Adrenal gland (tissue), 9 donors: ENCODE measurements at regions not wholly inside any gene's neighbourhood (a gene's known extent, or its start where the extent isn't known, plus 50 kb on each side); places are given as distances from the start of the nearest gene placed in this dataset.

ENCODE experiments used
- DNase-seq, 7 donors: peaks; one replicate each; pipeline ENCODE4 v3.0.0-alpha.2; 2019 to 2020
- H3K27ac ChIP-seq, 5 donors: fragments of 200-600 bp; sonication (generic) in 4 of 5; 1 replicate in 3 of 5; 2 replicates in 2 of 5; pipeline versions ENCODE4 v1.5.1 to v1.8.0; 2016 to 2020; ENCODE audit warnings: mild to moderate bottlenecking in 1 of 5
- H3K27me3 ChIP-seq: fragments of 200-600 bp; 2 replicates; pipeline ENCODE4 v1.8.0; 2021
- H3K36me3 ChIP-seq, 2 donors: fragments of 200-600 bp; replicated peaks in 1 of 2; 1 replicate in 1 of 2; 2 replicates in 1 of 2; pipeline versions ENCODE4 v1.5.1 to v1.8.0; 2018 to 2022
- H3K4me1 ChIP-seq, 2 donors: fragments of 200-600 bp; replicated peaks in 1 of 2; 1 replicate in 1 of 2; 2 replicates in 1 of 2; pipeline versions ENCODE4 v1.5.1 to v1.8.0; 2018 to 2021
- H3K4me3 ChIP-seq, 4 donors: fragments of 200-600 bp; sonication (generic) in 3 of 4; one replicate each; pipeline ENCODE4 v1.5.1; 2016 to 2018
- H3K9me3 ChIP-seq, 3 donors: fragments of 200-600 bp; sonication (generic) in 1 of 3; replicated peaks in 1 of 3; 1 replicate in 2 of 3; 2 replicates in 1 of 3; pipeline versions ENCODE4 v1.5.1 to v1.8.0; 2016 to 2021
- CTCF ChIP-seq, 6 experiments: fragments of 450-650 bp in 4 of 6; fragments of 200-600 bp in 2 of 6; sonication (generic) in 1 of 6; IDR thresholded peaks; 1 replicate in 5 of 6; 2 replicates in 1 of 6; pipeline versions ENCODE4 v1.5.1 to v1.8.0; 2016 to 2021; ENCODE audit warnings: antibody characterized with exemption in 6 of 6, mild to moderate bottlenecking in 2 of 6, moderate library complexity in 1 of 6
- POLR2A ChIP-seq, 2 donors: fragments of 450-650 bp; IDR thresholded peaks; one replicate each; pipeline ENCODE4 v1.6.1; 2017; ENCODE audit warnings: antibody characterized with exemption in 2 of 2, mild to moderate bottlenecking in 2 of 2, moderate library complexity in 1 of 2
- WGBS, 4 donors: extraction: QIAGEN DNeasy Blood & Tissue Kit in 2 of 4; methylation state at CpG; one replicate each; pipeline versions ENCODE4 v1.1.5 to v1.1.7; 2013 to 2017; 5-methylcytosine and 5-hydroxymethylcytosine counted together
- intact Hi-C, 2 donors: fragments of 100-400 bp; cut with DNase I; formaldehyde crosslinking; loops; one replicate each; pipeline versions ENCODE4 v1.14.1 to v1.15.0; 2022 to 2023
- donor health status: healthy with polysubstance abuse.
- donor health status: Bipolar disorder and iron deficiency.
- donor health status: DM: yes; HTN: yes; CAD: no.
- donor health status: DM: no; HTN: no; CAD: no.
- donor health status: DM: no; HTN: no; CAD: no.

- TF ChIP-seq POLR2A (IDR thresholded peaks at IDR 0.05) (no peak), CTCF (IDR thresholded peaks at IDR 0.05) (no peak)
- no peaks in the 10 kb centered on the region for H3K27me3 ChIP-seq
- no peak overlapping the region for H3K27ac ChIP-seq
- no peaks in the 10 kb centered on the region for H3K4me1 ChIP-seq
- intact Hi-C loops = no loop called here
- no peaks in the 10 kb centered on the region for H3K9me3 ChIP-seq
- H3K36me3 ChIP-seq = no peaks in the 10 kb centered on the region
- H3K4me3 ChIP-seq = no peak overlapping the region
- DNase-seq = no peak
- 28 to 48% (median 36%) methylated on average over 2 of the region's 2 CpGs for WGBS, 4 donors
Observed at GRCh38 chr2:80887841-80888378, 583.4 kb upstream of the LRRTM1 start.

DNA sequence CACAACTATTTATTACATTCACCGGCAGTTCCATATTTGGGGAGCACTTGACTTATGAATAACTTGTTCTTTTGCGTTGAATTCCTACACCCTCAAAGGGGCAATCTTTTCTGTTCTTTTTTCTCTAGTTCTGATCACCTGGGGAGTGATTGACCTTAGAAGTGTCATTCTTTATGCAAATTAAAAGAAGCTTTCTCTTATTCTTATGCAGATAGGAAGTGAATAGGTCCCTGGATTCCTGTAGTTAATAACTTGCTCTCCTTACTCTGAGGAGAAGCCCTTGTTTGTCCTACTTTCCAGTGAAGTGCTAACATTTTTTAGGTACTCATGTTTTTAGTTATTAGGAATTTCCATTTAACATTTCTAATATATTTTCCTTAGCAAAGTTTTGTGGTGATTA is 569.8 kb upstream of the LRRTM1 start:
- no peaks in the 10 kb centered on the region for H3K36me3 ChIP-seq
- H3K27me3 ChIP-seq = no peaks in the 10 kb centered on the region
- intact Hi-C loops = no loop called here
- H3K4me1 ChIP-seq = no peaks in the 10 kb centered on the region
- no peak overlapping the region for H3K27ac ChIP-seq
- H3K4me3 ChIP-seq = no peak overlapping the region
- WGBS, 4 donors = 63 to 81% (median 68%) methylated on average over 2 of the region's 2 CpGs
- no peak for TF ChIP-seq POLR2A (IDR thresholded peaks at IDR 0.05)
- no peak for TF ChIP-seq CTCF (IDR thresholded peaks at IDR 0.05)
- no peaks in the 10 kb centered on the region for H3K9me3 ChIP-seq
- DNase-seq = no peak

DNA sequence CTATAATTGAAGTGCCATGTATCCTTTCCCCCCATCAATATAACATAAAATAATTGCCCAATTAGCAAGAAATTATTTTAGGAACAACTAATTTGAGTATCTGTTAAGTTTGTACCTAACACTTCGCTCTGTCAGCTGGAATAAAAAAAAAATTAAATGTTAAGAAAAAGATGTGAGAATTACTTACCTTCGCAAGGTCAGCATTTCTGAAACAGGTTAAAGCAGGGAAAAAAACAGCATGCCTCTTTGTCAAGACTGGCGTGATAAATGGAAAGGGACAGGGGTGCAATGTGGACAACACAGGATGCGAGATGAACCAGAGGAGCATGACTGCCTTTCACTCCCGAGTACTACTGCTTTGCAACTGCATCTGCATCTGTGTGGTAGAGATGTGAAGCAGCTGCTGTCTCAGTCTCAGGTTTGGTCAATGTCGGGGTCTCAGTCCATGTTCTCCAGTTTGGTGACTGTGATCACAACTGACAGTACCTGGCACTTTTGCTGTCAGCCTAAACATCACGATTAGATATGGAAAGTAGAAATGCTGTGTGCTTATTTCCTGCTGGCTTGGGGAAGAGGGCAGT is 565.4 kb upstream of the LRRTM1 start:
- no peak for TF ChIP-seq CTCF (IDR thresholded peaks at IDR 0.05)
- TF ChIP-seq POLR2A (IDR thresholded peaks at IDR 0.05) = no peak
- Histone ChIP-seq H3K36me3 (no peaks in the 10 kb centered on the region), H3K27me3 (no peaks in the 10 kb centered on the region), H3K4me1 (no peaks in the 10 kb centered on the region), H3K4me3 (no peak overlapping the region), H3K27ac (no peak overlapping the region), H3K9me3 (no peaks in the 10 kb centered on the region)
- intact Hi-C loops = no loop called here
- no peak for DNase-seq
- WGBS, 4 donors = 60 to 75% (median 69%) methylated on average over 7 of the region's 7 CpGs

GRCh38 chr2:80863147-80863714 is 558.7 kb upstream of the LRRTM1 start:
- Histone ChIP-seq H3K27me3 (no peaks in the 10 kb centered on the region), H3K36me3 (no peaks in the 10 kb centered on the region), H3K4me3 (no peak overlapping the region), H3K9me3 (no peaks in the 10 kb centered on the region), H3K27ac (no peak overlapping the region), H3K4me1 (no peaks in the 10 kb centered on the region)
- TF ChIP-seq CTCF (IDR thresholded peaks at IDR 0.05) (no peak), POLR2A (IDR thresholded peaks at IDR 0.05) (no peak)
- 80 to 94% (median 91%) methylated on average over 2 to 4 of the region's 4 CpGs for WGBS, 4 donors
- intact Hi-C loops = no loop called here
- no peak for DNase-seq
